Body of pancreas (tissue), 4 donors: ENCODE measurements at regions not wholly inside any gene's neighbourhood (a gene's known extent, or its start where the extent isn't known, plus 50 kb on each side); places are given as distances from the start of the nearest gene placed in this dataset.

Experiments
- POLR2A ChIP-seq, 3 donors: fragments of 450-650 bp; IDR thresholded peaks; one replicate each; pipeline ENCODE4 v1.6.1; 2016; ENCODE audit warnings: antibody characterized with exemption in 3 of 3, mild to moderate bottlenecking in 2 of 3
- TF ChIP-seq, protein P1 (sequence below), 7 experiments: fragments of 450-650 bp in 4 of 7; fragments of 200-600 bp in 3 of 7; sonication (generic) in 3 of 7; IDR thresholded peaks; one replicate each; pipeline ENCODE4 v1.5.1; 2016 to 2019; ENCODE audit warnings: antibody characterized with exemption in 7 of 7

- TF ChIP-seq, protein P1, sequence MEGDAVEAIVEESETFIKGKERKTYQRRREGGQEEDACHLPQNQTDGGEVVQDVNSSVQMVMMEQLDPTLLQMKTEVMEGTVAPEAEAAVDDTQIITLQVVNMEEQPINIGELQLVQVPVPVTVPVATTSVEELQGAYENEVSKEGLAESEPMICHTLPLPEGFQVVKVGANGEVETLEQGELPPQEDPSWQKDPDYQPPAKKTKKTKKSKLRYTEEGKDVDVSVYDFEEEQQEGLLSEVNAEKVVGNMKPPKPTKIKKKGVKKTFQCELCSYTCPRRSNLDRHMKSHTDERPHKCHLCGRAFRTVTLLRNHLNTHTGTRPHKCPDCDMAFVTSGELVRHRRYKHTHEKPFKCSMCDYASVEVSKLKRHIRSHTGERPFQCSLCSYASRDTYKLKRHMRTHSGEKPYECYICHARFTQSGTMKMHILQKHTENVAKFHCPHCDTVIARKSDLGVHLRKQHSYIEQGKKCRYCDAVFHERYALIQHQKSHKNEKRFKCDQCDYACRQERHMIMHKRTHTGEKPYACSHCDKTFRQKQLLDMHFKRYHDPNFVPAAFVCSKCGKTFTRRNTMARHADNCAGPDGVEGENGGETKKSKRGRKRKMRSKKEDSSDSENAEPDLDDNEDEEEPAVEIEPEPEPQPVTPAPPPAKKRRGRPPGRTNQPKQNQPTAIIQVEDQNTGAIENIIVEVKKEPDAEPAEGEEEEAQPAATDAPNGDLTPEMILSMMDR (IDR thresholded peaks at IDR 0.05), result no peak
- no peak for TF ChIP-seq POLR2A (IDR thresholded peaks at IDR 0.05)
Observed at GRCh38 chr17:70374496-70374895, 205.2 kb downstream of the KCNJ2 start.
